ENCODE measurements at regions not wholly inside any gene's neighbourhood (a gene's known extent, or its start where the extent isn't known, plus 50 kb on each side); places are given as distances from the start of the nearest gene placed in this dataset.
"Not testable (repeated sequence)": the region's sequence is repeated elsewhere in the genome, so short reads cannot be mapped to it uniquely, and the experiment has no call there.

DNA sequence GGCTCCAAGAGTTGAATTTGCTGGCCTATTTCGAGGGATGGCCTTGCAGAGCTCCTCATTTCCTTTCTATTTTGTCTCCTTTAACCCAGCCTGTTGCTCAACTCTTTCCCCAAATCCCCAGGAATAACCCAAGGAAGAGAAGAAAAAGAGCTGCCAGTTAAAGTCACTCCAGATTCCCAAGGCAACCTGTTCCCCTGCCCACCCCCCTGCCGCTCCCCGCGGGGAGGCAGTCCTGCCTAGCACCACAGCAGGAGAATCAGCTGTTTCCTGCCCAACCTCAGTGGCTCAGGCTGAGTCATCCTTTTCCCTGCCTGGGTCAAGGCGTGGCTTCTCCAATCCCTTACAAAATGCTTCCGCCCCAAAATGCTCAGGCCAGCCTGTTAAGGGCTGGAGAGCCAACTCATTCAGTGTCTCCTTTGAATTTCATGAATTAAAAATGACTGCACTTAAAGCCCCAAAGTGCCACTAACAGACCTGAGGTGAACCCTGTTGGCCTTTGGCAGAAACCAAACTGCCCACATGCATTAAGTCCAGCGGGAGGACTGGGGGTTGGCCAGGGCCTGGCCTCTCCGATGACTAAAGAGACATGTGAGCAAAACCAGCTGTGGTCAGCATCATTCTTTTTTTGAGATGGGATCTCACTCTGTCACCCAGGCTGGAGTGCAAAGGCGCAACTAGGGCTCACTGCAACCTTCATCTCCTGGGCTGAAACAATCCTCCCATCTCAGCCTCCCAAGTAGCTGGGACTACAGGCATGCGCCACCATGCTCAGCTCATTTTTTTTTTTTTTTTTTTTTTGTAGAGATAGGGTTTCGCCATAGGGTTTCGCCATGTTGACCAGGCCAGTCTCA lies 83.2 kb upstream of the KIF5B start:
- ATAC-seq = no peak

DNA sequence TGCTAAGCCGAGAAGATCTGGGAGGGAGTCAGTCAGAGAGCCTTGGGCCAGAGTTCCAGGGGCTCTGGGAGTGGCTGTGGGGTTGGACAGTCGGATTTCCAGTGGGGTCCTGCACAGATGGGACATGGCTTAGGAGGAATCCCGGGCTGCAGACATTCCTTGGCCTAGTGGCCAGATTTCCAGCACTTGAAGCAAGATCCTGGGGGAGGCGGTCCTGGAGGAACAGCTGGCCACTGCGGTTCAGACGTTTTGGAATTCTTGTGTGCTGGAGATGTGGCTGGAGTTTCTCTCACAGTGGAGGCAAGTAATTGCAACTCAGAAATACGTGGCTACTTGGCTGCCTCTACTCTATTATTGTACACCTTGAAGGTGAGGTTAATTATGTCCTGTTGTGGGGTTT lies 80.7 kb upstream of the KIF5B start:
- ATAC-seq = not testable (repeated sequence)

DNA sequence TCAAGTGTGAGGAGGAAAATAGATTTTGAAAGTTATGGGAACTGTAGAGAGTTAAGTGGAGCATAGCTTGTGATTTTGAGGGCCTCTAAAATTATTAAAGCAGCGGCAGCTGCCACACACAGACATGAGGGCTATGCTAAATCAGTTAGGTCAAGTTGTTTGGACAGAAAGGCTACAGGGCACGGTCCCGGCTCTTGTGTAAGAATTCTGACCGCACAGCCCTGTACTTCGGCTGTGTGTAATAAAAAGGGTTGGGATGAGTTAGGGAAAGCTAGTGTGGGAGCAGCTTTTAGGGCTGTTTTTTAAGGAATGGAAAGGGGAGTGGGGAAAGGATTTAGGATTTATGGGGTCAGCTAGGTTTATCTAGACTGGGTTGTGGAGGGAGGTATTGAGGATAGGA lies 79.6 kb upstream of the KIF5B start:
- ATAC-seq = not testable (repeated sequence)

DNA sequence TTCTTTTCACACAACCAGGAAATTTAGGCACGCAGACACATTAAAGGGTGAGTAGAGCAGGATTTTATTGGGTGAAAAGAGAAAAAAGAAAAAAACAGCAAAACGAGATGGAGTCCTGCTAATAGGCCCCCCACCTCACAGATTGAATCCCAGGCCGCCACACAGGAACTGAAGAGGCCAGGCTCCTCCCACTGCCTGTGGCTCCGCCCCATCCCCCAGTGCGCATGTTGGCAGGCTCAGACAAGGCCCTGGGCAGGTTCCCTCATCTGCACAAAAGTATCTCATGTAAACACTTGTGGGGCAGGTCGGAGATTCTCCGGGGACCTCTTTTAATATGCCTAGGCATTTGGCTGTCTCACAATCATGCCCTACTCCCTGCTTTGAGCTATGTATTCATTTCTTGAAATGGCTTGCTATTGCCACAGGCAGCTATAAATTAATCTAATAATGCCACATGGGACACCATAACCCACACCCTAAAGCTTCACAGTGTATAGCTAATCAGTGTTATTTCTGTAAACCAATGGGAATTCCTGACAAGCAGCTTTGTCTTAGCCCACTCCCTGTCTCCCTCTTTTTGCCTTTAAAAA lies 76.2 kb upstream of the KIF5B start:
- no peak for ATAC-seq

DNA sequence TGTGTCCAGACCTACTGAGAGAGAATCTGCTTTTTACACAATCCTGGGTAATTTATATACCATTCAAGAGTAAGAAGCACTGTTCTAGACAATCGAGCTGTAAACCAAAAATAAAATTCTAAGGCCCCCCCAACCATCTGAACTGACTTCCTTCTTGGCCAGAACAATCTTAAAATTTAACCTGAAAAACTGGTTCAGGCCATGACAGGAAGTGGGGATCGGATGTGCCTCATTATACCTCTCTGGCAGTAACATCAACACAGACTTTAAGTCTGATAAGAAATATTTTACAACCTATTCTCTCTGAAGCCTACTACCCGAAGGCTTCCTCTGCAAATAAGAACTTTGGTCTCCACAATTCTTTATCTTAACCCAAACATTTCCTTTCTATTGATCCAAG lies 75.2 kb upstream of the KIF5B start:
- ATAC-seq = no peak

DNA sequence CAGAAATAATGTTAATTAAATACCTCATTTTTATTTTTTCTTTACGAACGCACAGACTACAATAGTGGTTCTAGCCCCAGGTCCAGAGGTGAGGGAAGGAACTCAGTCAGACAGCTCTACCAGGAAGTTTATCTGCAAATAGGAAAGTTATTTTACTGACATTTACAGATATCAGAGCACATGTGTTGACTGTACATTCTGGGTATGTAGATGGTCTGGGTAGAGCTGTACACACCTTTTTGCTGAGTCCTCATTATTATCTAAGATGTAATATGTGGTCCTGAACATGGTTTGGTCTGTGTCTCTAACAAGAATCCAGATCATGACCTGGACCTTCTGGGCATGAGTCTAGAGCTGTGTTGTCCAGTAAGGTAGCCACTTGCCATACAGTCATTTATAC lies 74.6 kb upstream of the KIF5B start:
- ATAC-seq = no peak

DNA sequence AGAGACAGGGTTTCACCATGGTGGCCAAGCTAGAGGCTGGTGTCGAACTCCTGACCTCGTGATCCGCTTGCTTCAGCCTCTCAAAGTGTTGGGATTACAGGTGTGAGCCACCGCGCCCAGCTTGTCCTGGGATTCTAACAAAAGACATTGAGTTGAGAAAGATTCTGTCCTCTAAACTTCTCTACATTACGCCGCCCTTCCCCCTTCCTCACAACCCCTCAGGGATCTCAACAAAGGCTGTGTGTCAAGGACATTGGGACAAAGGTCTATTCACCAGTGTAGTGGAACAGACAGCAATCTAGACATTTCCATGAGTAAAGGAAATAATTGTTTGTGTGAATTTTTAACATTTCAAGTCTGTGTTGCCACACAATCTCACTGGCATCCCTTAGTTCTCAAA lies 68.8 kb upstream of the KIF5B start:
- ATAC-seq = no peak

DNA sequence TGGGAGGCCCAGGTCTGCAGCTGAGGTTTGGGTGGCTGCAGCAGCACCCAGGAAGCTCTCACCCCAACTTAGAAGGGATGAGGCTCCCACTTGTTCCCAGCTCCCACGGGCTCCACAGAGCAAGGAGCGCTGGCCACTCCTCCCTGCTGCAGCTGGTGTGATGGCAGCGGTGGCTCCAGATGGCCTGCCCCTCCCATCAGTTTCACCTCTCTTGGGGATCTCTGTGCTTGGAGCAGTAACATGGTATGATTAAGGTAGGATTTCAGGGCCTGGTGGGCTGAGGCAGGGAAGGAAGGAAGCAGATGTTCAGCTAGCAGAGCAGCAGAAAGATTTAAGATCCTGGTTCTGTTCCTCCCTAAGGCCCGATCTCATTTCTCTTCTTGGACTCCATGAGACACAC lies 66.8 kb upstream of the KIF5B start:
- no peak for ATAC-seq

DNA sequence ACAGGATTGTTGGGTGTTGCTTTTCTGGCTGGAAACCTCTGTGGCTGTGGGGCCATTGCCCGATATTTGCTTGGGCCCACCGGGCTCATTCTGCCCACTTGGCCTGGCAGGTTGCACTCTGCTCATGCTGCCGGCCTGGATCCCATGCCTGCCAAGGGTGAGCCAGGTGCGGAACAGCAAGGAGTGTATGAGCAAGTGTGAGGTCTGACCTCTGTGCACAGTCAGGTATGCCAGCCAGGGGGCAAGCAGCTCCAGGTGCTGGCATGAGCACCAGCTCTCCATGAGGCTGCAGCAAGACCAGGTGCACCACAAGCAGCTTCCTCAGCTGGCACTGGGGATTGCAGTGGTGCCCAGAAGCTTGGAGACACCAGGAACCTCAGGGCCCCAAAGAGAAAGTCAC lies 65.4 kb upstream of the KIF5B start:
- no peak for ATAC-seq

DNA sequence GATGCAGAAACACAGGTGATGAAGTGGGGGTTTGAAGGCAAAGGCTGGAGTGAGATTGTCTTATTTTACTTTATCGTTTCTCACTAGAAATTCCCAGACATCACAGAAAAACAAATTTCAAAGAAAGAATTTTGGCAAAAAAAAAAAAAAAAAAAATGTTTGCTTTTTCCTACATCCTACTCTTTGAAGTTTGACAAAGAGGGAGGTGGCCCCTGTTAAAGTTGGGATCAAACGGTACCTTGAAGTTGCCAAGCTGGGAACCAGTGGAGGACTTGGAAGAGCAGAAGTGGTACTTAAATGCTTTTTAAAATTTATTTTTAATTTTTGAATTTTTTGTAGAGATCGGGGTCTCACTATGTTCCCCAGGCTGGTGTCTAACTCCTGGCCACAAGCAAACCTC lies 63.9 kb upstream of the KIF5B start:
- ATAC-seq = no peak

DNA sequence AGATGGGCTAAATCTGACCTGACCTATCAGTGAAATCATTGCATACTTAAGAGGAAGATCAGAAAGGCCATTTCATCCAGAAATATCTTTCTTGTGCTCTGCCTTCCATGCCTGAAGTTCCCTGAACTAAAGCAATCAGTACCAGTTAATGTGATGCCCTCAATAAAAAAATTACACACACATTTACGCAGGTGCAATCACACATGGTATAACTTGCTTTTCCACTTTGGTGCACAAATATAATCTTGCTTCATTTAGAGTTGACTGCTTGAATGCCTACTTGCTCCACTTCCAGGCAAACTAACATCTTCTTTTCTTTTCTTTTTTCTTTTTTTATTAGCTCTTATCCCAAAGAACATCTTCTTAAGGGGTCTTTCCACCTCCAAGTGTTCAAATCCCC lies 58.3 kb upstream of the KIF5B start:
- no peak for ATAC-seq

DNA sequence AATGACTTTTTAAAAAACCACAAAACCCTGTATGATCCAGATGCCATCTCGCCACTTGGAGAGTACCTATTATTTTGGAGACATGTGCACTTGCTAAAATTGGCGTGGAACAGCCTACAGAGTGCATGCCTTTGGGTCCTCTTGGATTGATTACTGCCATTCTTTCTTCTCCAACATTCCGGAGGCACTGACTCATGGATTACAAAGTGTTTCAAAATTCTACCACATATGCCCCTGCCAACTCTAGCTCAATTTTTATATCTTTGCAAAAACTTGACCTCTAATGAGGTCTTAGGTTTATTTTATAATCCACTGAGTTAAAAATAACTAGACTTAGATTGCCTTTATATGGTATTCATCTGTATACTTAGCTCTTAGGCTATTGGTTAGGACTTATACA lies 55.8 kb upstream of the KIF5B start:
- no peak for ATAC-seq

DNA sequence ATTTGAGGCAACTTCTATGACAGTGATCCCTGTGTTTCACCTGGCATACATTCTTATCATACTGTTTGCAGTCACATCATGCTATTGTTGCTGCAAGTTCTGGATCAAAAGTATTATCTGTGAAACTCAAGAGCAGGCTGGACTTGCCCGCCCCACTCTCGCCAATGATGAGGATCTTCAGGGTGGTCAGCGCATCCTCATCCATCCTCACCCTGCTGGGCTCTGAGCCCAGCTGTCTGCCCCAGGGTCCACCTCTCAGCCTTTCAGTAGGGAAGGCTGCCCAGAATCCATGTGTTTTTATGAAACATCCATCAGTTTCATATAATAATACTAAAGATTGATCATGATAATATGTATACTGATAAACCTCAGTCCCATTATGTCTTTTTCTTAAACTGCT lies 55.4 kb upstream of the KIF5B start:
- no peak for ATAC-seq

DNA sequence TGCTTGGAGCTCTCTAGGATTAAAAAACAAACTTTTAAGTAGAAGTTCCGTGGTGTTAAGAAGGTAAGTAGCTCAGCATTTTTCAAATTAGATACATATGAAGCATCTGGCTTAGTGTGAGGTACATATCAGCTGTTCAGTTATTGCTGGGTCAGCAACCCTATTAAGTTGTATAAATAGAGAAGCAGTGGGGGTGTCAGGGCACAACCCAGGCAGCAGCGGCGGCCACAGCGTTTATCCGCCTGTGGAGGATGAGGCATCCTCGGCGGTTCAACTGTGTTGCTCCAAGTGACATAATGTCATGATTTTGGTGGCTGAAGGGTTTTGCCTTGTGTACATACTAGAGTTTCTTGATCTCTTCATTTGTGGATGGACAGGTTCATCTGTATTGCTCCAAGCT lies 54.6 kb upstream of the KIF5B start:
- ATAC-seq = no peak

DNA sequence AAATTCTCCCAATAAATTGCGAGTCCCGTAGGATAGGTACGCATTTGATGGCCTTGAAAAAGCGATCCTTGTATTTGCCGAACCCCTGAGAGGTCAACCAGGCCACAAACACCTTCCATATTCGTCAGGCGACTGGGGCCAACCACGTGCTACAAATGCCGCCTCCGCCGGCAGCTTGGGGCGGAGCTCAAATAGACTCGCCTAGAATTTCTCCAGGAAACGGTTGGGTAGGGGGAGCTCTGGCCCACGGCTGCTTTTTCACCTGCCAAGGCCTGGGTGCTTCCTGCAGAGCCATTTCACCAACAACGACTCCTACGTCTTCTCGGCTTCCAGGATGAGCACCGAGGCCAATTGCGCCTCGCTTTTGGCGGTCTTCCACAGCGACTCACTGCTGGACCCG lies 53.4 kb upstream of the KIF5B start:
- no peak for ATAC-seq
